Neuronal stem cell (in vitro differentiated cells): ENCODE measurements at regions not wholly inside any gene's neighbourhood (a gene's known extent, or its start where the extent isn't known, plus 50 kb on each side); places are given as distances from the start of the nearest gene placed in this dataset.

Source experiments
- DNase-seq: peaks from one replicate; pipeline ENCODE4 v3.0.0-alpha.2; 2013; ENCODE audit warnings: low spot score
- H2AFZ ChIP-seq: one replicate; pipeline ENCODE4 v1.6.1; 2013; ENCODE audit warnings: mild to moderate bottlenecking, low read length, inconsistent platforms
- H2AK5ac ChIP-seq: 2 replicates; pipeline ENCODE4 v1.6.1; 2013; ENCODE audit warnings: low read depth, mild to moderate bottlenecking, inconsistent platforms, low read length, moderate library complexity, mixed read lengths
- H2BK120ac ChIP-seq: 2 replicates; pipeline ENCODE4 v1.6.1; 2013; ENCODE audit warnings: low read depth, mild to moderate bottlenecking, inconsistent platforms, low read length, moderate library complexity, mixed read lengths
- H2BK12ac ChIP-seq: one replicate; pipeline ENCODE4 v1.6.1; 2013; ENCODE audit warnings: low read length, inconsistent platforms
- H2BK15ac ChIP-seq: 2 replicates; pipeline ENCODE4 v1.6.1; 2013; ENCODE audit warnings: mild to moderate bottlenecking, low read length, inconsistent platforms, mixed read lengths
- H2BK5ac ChIP-seq: one replicate; pipeline ENCODE4 v1.6.1; 2013; ENCODE audit warnings: inconsistent platforms, mild to moderate bottlenecking, low read length, moderate library complexity
- H3K14ac ChIP-seq: one replicate; pipeline ENCODE4 v1.6.1; 2013; ENCODE audit warnings: low read length, inconsistent platforms
- H3K18ac ChIP-seq: 2 replicates; pipeline ENCODE4 v1.6.1; 2013; ENCODE audit warnings: low read length, inconsistent platforms
- H3K23ac ChIP-seq: 2 replicates; pipeline ENCODE4 v1.6.1; 2013; ENCODE audit warnings: low read depth, mild to moderate bottlenecking, mixed read lengths, low read length, inconsistent platforms; ENCODE audit not compliant: poor library complexity
- H3K27ac ChIP-seq: replicated peaks from 3 replicates; pipeline ENCODE4 v1.5.1; 2013; ENCODE audit warnings: low read length, inconsistent platforms
- H3K27me3 ChIP-seq, 3 experiments: 2 replicates each; pipeline ENCODE4 v1.6.1; 2013; ENCODE audit warnings: low read length in 3 of 3, mild to moderate bottlenecking in 2 of 3, inconsistent platforms in 1 of 3, low read depth in 1 of 3, mixed read lengths in 1 of 3, moderate library complexity in 1 of 3; ENCODE audit not compliant: control insufficient read depth in 3 of 3, insufficient read depth in 3 of 3
- H3K36me3 ChIP-seq, 2 donors: replicated peaks in 1 of 2; 2 replicates each; pipeline ENCODE4 v1.6.1; 2013; ENCODE audit warnings: low read length in 2 of 2; ENCODE audit not compliant: control insufficient read depth in 2 of 2, insufficient read depth in 2 of 2
- H3K4ac ChIP-seq: 2 replicates; pipeline ENCODE4 v1.6.1; 2013; ENCODE audit warnings: inconsistent platforms, mild to moderate bottlenecking, low read length, moderate library complexity
- H3K4me1 ChIP-seq, 2 donors: 1 replicate in 1 of 2; 2 replicates in 1 of 2; pipeline ENCODE4 v1.6.1; 2013; ENCODE audit warnings: low read length in 2 of 2, low read depth in 1 of 2; ENCODE audit not compliant: control insufficient read depth in 2 of 2, insufficient read depth in 1 of 2
- H3K4me2 ChIP-seq: one replicate; pipeline ENCODE4 v1.6.1; 2013; ENCODE audit warnings: mild to moderate bottlenecking, low read length, inconsistent platforms; ENCODE audit not compliant: insufficient read depth, poor library complexity, severe bottlenecking
- H3K4me3 ChIP-seq, 2 donors: 2 replicates each; pipeline ENCODE4 v1.5.1; 2013; ENCODE audit warnings: low read length in 2 of 2, mild to moderate bottlenecking in 2 of 2, inconsistent platforms in 1 of 2, moderate library complexity in 1 of 2
- H3K79me1 ChIP-seq: one replicate; pipeline ENCODE4 v1.6.1; 2013; ENCODE audit warnings: low read depth, mild to moderate bottlenecking, inconsistent platforms, low read length, moderate library complexity
- H3K9ac ChIP-seq: one replicate; pipeline ENCODE4 v1.6.1; 2013; ENCODE audit warnings: mild to moderate bottlenecking, low read depth, low read length, inconsistent platforms; ENCODE audit not compliant: poor library complexity
- H3K9me3 ChIP-seq, 2 donors: replicated peaks in 1 of 2; 2 replicates each; pipeline versions ENCODE3 to v1.6.1; 2013; ENCODE audit warnings: low read length in 2 of 2, mild to moderate bottlenecking in 2 of 2, inconsistent platforms in 1 of 2, low read depth in 1 of 2, mixed read lengths in 1 of 2, moderate library complexity in 1 of 2; ENCODE audit not compliant: control insufficient read depth in 2 of 2, insufficient read depth in 1 of 2
- H4K8ac ChIP-seq: one replicate; pipeline ENCODE4 v1.6.1; 2013; ENCODE audit warnings: low read depth, mild to moderate bottlenecking, inconsistent platforms, low read length, moderate library complexity
- H4K91ac ChIP-seq: one replicate; pipeline ENCODE4 v1.6.1; 2013; ENCODE audit warnings: low read length, low read depth, mild to moderate bottlenecking, inconsistent platforms; ENCODE audit not compliant: poor library complexity
- WGBS, 2 donors: extraction: QIAGEN DNeasy Blood & Tissue Kit; methylation state at CpG; one replicate each; pipeline ENCODE4 v1.1.7; 2013; ENCODE audit warnings: missing lambda C conversion rate in 2 of 2, mixed read lengths in 1 of 2; ENCODE audit not compliant: insufficient read length in 2 of 2, insufficient replicate concordance in 1 of 2; ENCODE audit errors: extremely low coverage in 2 of 2; 5-methylcytosine and 5-hydroxymethylcytosine counted together

- no peak overlapping the region for H2BK120ac ChIP-seq
- H2BK12ac ChIP-seq, result no peak overlapping the region
- H3K9ac ChIP-seq, result no peak overlapping the region
- H2AK5ac ChIP-seq, result no peak overlapping the region
- H2AFZ ChIP-seq, result peak overlapping the region; percentile 36
- no peak overlapping the region for H3K27ac ChIP-seq
- H3K4me2 ChIP-seq, result no peak overlapping the region
- H3K14ac ChIP-seq, result no peak overlapping the region
- H3K36me3 ChIP-seq, result no peaks in the 10 kb centered on the region
- H3K79me1 ChIP-seq, result no peaks in the 10 kb centered on the region
- H4K91ac ChIP-seq, result no peak overlapping the region
- H3K23ac ChIP-seq, result no peak overlapping the region
- no CpG with 5 or more reads among the region's 2 CpGs for WGBS, 2 donors
- no peak overlapping the region for H4K8ac ChIP-seq
- no peak overlapping the region for H2BK5ac ChIP-seq
- H3K27me3 ChIP-seq, result no peaks in the 10 kb centered on the region
- H3K4ac ChIP-seq, result no peak overlapping the region
- no peak overlapping the region for H3K18ac ChIP-seq
- no peaks in the 10 kb centered on the region for H3K9me3 ChIP-seq
- no peak overlapping the region for H3K4me3 ChIP-seq
- DNase-seq, result no peak
- no peaks in the 10 kb centered on the region for H3K4me1 ChIP-seq
- no peak overlapping the region for H2BK15ac ChIP-seq
These were observed 380.3 kb downstream of the CCER1 start for GRCh38 chr12:90574676-90575075.

DNA sequence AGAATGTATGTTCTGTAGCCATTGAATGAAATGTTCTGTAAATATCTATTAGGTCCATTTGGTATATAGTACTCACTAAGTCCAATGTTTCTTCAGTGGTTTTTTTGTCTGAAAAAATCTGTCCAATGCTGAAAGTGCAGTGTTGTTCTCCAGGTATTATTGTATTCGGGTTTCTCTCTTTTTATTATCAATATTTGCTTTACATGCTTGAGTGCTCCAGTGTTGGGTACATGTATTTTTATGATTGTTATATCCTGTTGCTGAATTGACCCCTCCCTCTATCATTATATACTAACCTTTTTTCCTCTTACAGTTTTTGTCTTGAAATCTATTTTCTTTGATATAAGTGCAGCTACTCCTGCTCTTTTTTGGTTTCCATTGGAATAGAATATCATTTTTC is 382.2 kb downstream of the CCER1 start:
- no CpG with 5 or more reads among the region's 1 CpG for WGBS, 2 donors
- DNase-seq, result no peak
- H3K36me3 ChIP-seq, result no peaks in the 10 kb centered on the region

GRCh38 chr12:90569685-90570084 is 385.3 kb downstream of the CCER1 start:
- H3K14ac ChIP-seq, result no peak overlapping the region
- H3K36me3 ChIP-seq, result no peaks in the 10 kb centered on the region
- no peak overlapping the region for H3K4ac ChIP-seq
- no peak overlapping the region for H3K27ac ChIP-seq
- H3K4me3 ChIP-seq, result no peak overlapping the region
- H4K91ac ChIP-seq, result no peak overlapping the region
- no peak overlapping the region for H2AFZ ChIP-seq
- H3K23ac ChIP-seq, result no peak overlapping the region
- no peak overlapping the region for H3K18ac ChIP-seq
- WGBS, 2 donors, result no CpG with 5 or more reads among the region's 1 CpG
- no peaks in the 10 kb centered on the region for H3K27me3 ChIP-seq
- no peak overlapping the region for H2AK5ac ChIP-seq
- H3K79me1 ChIP-seq, result no peaks in the 10 kb centered on the region
- H4K8ac ChIP-seq, result no peak overlapping the region
- H2BK15ac ChIP-seq, result no peak overlapping the region
- no peak overlapping the region for H2BK12ac ChIP-seq
- no peak overlapping the region for H3K9ac ChIP-seq
- peaks cover 3 to 10% of the 10 kb centered on the region in 2 donors for H3K9me3 ChIP-seq
- no peak overlapping the region for H2BK120ac ChIP-seq
- DNase-seq, result no peak
- no peak overlapping the region for H2BK5ac ChIP-seq
- no peak overlapping the region for H3K4me2 ChIP-seq
- H3K4me1 ChIP-seq, result no peaks in the 10 kb centered on the region

More for the DNA sequence above, 382.2 kb downstream of the CCER1 start:
- H3K4me2 ChIP-seq, result no peak overlapping the region
- no peak overlapping the region for H3K23ac ChIP-seq
- no peak overlapping the region for H3K4me3 ChIP-seq
- no peaks in the 10 kb centered on the region for H3K79me1 ChIP-seq
- no peak overlapping the region for H2BK5ac ChIP-seq
- no peak overlapping the region for H3K27ac ChIP-seq
- H4K8ac ChIP-seq, result no peak overlapping the region
- no peaks in the 10 kb centered on the region for H3K4me1 ChIP-seq
- H2BK12ac ChIP-seq, result no peak overlapping the region
- no peak overlapping the region for H2AK5ac ChIP-seq
- H3K9me3 ChIP-seq, result no peaks in the 10 kb centered on the region
- H3K14ac ChIP-seq, result no peak overlapping the region
- H4K91ac ChIP-seq, result no peak overlapping the region
- no peak overlapping the region for H3K18ac ChIP-seq
- H3K4ac ChIP-seq, result no peak overlapping the region
- H3K27me3 ChIP-seq, result no peaks in the 10 kb centered on the region
- H2AFZ ChIP-seq, result no peak overlapping the region
- no peak overlapping the region for H2BK120ac ChIP-seq
- H2BK15ac ChIP-seq, result no peak overlapping the region
- H3K9ac ChIP-seq, result no peak overlapping the region

- Histone ChIP-seq H3K4ac (no peak overlapping the region), H2AFZ (no peak overlapping the region), H3K4me2 (no peak overlapping the region), H2BK12ac (no peak overlapping the region), H2AK5ac (no peak overlapping the region), H3K27ac (no peak overlapping the region), H3K79me1 (no peaks in the 10 kb centered on the region), H4K8ac (no peak overlapping the region), H4K91ac (no peak overlapping the region), H2BK5ac (no peak overlapping the region), H3K4me3 (no peak overlapping the region), H2BK120ac (no peak overlapping the region), H3K4me1 (no peaks in the 10 kb centered on the region), H3K14ac (no peak overlapping the region), H3K36me3 (no peaks in the 10 kb centered on the region), H3K23ac (no peak overlapping the region), H3K18ac (no peak overlapping the region), H3K9ac (no peak overlapping the region), H3K27me3 (no peaks in the 10 kb centered on the region), H3K9me3 (peaks cover 3 to 10% of the 10 kb centered on the region in 2 donors), H2BK15ac (no peak overlapping the region)
- no peak for DNase-seq
These were observed 392.3 kb downstream of the CCER1 start for GRCh38 chr12:90562671-90563070.
